Cardiac septum (tissue), 1 donor: ENCODE measurements at regions not wholly inside any gene's neighbourhood (a gene's known extent, or its start where the extent isn't known, plus 50 kb on each side); places are given as distances from the start of the nearest gene placed in this dataset.
"Not testable (repeated sequence)": the region's sequence is repeated elsewhere in the genome, so short reads cannot be mapped to it uniquely, and the experiment has no call there.

Experiments
- DNase-seq: peaks from one replicate; pipeline ENCODE4 v3.0.0-alpha.2; 2020; ENCODE audit warnings: low spot score
- intact Hi-C: fragments of 100-400 bp; cut with DNase I; formaldehyde crosslinking; loops from one replicate; pipeline ENCODE4 v1.14.0; 2022
- donor health status: DM: no; HTN: no; CAD: no.

DNA sequence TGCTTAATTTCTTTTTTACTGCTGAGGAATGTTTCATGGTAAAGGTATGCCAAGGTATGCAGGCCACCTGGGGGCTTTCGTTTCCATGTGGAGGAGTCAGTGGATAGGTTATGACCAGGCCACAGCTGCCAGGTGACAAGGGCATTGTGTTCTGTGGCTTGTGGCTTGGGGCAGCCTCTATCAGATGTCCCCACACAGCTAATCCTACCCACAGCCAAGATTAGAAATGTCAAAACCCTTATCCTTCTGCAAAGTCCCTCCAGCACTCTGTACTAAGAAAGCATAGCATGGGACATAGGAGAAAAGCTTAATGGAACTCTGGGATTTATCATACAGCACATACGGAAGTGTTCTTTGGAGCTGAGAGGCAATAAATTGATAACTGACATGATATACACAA, 171.2 kb upstream of the S1PR3 start:
- intact Hi-C loops: loop anchor here (5.0 kb wide), 1 partner anchor 47 kb away; no protein-coding TSS in a partner anchor

DNA sequence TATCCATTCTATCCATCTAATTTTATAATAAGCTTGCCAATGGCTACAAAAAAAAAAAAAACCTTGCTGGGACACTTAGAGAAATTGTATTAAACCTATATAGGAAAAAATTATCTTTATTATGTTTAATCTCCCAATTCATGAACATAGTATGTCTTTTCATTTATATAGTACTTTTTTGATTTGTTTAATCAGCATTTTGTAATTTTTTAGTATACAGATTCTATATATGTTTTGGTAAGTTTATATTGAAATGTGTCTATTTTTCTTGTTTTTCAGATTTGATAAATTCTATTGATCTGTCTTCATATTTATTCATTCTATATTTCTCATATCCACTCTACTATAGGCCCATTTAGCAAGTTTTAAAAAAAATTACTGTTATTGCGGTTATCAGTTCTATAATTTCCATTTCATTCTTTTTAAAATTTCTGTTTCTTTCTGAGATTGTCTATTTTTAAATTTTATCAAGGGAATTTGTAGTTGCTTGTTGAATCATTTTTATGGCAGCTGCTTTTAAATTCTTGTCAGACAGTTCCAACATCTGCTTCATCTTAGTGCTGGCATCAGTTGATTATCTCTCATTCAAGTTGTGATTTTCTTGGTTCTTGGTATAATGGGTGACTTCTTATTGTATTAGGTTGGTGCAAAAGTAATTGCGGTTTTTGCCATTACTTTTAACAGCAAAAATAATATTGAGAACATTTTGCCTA, 170.1 kb upstream of the S1PR3 start:
- intact Hi-C loops: loop anchor here (5.0 kb wide), 1 partner anchor 46 kb away; no protein-coding TSS in a partner anchor

More for the DNA sequence above, 171.2 kb upstream of the S1PR3 start:
- DNase-seq: no peak

DNA sequence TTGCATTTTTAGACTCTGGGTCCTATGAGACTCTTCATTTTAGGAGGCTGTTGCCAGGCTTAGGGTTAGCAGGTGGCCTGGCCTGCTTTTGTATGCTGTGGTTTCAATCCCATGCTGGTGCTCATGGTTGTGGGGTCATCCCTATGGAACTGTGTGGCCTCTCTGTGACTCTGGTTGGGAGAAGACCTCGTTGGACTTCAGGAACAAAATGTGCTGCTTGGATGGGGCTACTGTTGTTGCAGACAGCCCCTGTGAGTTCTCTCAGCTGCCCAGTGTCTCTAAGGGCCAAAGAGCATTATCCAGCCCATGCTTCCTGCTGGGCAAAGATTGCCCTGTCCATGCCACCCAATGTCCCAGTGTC, 169.5 kb upstream of the S1PR3 start:
- intact Hi-C loops: loop anchor here (5.0 kb wide), 1 partner anchor 46 kb away; no protein-coding TSS in a partner anchor
- no peak for DNase-seq

More for the DNA sequence above, 170.1 kb upstream of the S1PR3 start:
- DNase-seq: no peak

DNA sequence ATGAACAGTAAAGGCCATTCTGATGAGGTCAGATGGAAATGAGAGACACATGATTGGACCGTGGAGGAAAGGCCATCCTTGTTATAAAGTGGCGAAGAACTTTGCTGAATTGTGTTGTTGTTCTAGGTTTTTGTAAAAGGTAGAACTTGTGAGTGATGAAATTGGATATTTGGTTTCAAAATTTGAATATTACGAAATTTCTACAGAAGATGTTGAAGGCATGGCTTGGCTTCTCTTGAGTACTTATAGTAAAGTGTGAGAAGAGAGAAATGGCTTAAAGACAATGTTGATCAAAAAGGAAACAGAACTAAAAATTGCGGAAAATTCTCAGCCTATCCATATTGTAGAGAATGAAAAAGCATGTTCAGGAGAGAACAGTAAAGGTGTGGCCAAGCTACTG, 166.6 kb upstream of the S1PR3 start:
- intact Hi-C loops: loop anchor here (5.0 kb wide), 1 partner anchor 43 kb away; no protein-coding TSS in a partner anchor

DNA sequence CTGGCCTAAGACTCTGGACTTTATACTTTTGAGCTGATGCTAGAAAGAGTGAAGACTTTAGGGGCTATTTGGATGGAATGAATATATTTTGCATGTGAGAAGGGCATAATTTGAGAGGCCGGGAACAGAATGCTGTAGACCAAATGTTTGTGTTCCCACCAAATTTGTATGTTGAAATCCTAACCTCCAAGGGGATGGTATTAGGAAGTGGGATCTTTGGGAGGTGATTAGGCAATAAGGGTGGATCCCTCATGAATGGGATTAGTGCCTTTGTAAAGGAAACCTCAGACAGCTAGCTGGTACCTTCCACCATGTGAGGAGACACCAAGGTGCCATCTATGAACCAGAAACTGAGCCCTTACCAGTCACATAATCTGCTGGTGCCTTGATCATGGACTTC, 165.1 kb upstream of the S1PR3 start:
- intact Hi-C loops: no loop called here

More for the DNA sequence above, 166.6 kb upstream of the S1PR3 start:
- no peak for DNase-seq

DNA sequence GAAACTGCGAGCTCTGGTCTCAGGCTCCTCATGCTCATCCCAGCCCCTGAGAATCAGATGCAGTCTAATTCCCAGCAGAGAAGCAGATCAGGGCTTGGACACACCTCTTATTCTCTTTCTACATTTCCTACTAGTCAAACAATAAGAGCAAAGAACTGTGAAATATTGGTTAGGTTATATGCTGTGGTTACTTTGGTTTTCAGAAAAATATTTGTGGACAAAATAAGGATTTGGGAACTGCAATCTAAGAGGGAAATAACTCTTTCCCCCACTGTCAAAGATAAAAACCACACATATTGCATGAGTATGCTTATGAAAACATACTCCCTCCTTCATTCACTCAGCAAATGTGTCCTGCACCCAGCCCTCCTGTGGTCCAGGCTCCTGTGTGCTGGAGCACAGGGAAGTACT, 164.5 kb upstream of the S1PR3 start:
- intact Hi-C loops: no loop called here

More for the DNA sequence above, 165.1 kb upstream of the S1PR3 start:
- no peak for DNase-seq

DNA sequence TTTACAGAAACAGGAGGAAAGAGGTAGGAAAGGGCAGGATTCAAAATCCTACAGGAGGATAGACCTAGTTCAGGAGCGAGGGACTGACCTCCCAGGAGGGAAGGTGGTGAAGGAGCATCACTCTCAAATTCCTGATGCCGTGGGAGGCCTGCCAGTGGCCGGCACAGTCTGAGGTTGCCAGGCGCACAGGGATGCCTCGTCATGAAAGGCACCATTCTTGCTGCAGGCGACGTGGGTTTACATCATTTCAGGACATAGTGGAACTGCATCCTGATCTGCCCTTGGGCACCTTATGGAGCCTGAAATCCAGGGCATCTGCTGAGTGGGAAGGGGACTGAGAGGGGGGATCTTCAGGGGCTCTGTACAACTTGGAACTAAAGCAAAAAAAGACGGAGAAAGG, 163.2 kb upstream of the S1PR3 start:
- DNase-seq: no peak
- intact Hi-C loops: no loop called here

More for the DNA sequence above, 164.5 kb upstream of the S1PR3 start:
- no peak for DNase-seq

DNA sequence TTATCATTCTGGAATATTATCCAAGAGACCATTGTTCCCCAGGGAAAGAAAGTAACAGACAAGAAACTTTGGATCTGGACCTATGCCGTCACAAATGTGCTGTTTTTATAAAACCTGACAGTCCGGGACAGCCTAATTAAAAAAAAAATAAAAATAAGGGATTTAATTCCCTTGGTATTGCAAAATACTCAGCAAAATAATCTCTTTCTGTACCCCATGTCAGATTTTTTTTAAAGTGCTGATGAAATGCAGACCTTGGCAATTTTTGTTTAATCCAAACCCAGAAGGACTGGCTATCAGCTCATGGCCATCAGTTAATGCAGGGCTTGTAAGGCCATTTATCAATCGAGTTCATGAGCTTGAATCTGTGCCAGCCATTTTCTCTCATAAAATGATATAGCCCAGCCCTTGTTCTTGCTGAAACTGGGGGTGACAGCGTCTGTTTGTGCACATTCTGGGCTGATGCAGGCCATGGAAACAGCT, 162.7 kb upstream of the S1PR3 start:
- intact Hi-C loops: no loop called here
- DNase-seq: no peak

DNA sequence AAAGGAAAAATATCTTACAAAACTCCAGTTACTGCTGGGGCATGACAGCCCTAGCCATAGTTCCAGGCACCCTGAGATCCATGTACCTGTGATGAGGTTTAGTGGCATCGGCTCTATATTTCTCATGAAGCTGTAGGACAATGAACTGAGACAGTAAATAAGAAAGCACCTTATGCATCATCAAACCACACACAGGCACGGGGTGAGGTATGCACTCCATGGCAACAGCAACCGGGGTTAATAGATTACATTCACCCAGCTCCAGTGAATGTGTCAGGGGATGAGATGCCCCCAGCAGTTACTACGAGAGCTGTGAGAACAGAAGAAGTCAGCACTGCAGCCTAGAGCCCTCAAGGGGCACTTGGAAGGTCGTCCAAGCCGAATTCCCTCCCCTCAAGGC, 162.0 kb upstream of the S1PR3 start:
- intact Hi-C loops: no loop called here
- no peak for DNase-seq

DNA sequence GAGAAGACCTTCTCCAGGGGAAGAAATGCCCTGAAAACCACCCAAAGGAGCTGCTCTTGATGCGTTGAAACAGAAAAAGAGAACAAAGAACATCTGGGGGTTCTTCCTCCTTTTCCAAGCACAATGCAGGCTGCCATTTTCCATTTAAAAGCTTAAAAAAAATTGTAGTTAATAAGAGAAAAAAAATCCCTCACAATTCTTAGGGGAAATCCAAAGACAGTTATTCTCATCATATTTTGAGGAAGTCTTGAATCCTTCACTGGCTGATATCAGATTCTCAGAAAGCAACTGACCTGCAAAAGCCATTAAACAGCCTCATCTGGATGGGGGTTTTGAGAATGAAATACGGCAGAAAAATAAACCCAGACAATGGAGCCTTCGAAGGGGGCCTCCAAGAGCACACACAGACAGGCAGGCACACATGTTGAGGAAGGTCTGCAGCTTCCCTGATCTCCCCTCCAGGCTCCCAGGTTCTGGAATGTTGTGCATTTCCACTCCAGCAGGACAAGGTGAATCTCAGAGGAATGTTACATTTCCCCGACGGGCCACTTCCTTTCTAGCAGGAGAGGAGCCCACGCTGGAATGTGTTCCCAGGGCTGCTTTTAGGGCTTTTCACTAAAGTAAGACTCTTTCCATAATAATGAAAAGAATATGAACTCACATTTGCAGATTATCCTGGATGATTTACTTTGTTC, 159.4 kb upstream of the S1PR3 start:
- intact Hi-C loops: no loop called here
- no peak for DNase-seq

DNA sequence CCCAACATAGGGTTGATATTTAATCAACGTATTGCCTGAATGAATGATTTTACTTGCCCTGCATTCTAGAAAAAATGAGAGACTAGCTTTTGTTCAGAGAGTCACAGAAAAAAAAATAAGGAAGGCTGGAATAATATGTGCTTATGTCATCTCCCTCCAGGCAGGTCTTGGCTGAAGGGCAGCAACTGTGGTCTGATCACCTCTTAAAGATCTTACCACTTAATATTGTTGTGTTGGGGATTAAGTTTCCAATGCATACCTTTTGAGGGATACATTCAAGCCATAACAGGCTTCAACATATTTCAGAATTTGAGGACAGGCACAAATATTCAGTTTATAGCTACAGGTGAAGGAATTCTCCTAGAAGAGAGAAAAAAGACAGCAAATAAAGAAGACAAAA, 157.3 kb upstream of the S1PR3 start:
- intact Hi-C loops: no loop called here
- DNase-seq: no peak

DNA sequence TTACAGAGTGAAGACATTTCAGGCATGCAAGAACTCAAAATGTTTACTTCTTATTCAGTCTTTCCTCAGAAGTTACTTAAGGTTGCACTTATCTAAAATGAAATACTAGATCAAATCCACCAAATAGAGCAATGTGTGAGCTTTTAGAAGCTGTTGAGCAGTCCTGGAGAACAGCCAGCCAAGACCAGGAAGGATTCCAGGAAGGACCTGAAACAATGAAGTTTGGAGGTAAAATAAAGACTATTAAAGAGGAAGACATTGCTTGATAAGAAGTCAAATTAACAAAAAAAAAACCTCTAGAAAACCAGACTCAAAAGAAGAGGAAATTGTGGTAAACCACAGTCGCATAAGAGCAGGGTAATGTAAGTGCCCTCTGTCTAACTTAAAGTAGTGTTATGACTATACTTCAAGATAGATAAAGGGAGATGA, 156.2 kb upstream of the S1PR3 start:
- intact Hi-C loops: no loop called here
- DNase-seq: no peak

DNA sequence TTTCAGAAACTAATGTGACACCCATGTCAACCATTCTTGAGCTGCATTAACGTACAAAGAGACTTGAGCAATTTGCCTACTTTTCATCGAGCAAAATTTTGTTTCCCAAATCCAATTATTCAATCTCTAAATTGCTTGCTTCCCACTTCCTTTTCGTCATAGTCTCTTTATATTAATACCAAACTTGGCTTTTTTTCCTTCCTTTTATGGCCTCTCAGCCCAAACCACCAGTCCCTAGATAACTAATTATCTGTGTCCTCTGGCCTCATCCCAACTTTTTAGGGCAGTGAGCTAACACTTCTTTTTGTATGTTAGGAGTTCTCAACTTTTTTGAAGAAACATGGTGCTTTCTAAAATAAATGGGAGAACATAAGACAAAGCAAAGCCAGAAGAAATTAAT, 155.5 kb upstream of the S1PR3 start:
- no peak for DNase-seq
- intact Hi-C loops: no loop called here

DNA sequence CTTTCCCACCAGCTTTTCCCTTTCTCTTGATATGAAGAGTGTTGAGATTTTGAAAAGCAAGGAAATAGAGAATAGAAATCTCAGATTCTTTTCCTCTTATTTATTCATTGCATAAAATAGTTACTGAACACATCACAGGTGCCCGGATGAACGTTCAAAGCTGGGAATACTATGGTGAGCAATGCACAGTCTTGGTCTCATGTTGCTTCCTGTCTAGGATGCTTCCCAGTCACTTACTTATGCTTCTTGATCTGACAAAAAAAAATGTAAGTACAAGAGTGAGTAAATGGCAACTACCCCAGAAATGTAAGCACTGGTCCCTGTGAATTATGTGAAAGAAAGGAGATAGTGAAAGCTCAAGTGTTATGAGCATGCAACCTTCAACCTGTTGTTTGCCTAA, 153.5 kb upstream of the S1PR3 start:
- intact Hi-C loops: no loop called here
- DNase-seq: no peak

DNA sequence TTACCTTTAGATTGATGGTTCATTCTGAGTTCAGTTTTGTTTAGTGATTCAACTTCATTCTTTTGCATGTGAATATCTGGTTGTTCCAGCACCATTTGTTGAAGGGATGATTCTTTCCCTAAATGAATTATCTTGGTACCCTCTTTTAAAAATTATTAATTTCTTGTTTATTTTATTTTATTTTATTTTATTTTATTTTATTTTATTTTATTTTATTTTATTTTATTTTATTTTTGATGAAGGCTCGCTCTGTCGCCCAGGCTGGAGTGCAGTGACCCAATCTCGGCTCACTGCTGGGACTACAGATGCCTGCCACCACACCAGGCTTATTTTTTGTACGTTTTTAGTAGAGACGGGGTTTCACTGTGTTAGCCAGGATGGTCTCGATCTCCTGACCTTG, 141.4 kb upstream of the S1PR3 start:
- intact Hi-C loops, DNase-seq: not testable (repeated sequence)

DNA sequence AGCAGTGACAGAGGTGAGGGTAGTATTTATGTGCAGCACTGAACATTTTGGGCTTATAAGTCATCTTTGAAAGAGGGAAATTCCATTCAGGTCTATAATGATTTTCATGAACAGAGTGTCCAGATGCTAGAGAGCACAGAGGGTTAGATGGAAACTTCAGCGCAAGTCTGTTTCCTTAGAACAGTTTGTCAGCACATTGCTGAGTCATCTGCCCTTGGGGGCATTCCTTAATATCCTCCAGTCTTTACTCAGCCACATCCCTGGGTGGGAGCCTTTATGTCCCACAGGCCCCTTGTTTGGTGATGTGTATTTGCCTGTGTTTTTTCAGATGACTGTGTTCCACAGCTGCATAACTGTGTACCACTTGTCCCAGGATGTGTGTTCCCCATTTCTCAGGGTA, 138.5 kb upstream of the S1PR3 start:
- intact Hi-C loops: no loop called here
- DNase-seq: no peak

DNA sequence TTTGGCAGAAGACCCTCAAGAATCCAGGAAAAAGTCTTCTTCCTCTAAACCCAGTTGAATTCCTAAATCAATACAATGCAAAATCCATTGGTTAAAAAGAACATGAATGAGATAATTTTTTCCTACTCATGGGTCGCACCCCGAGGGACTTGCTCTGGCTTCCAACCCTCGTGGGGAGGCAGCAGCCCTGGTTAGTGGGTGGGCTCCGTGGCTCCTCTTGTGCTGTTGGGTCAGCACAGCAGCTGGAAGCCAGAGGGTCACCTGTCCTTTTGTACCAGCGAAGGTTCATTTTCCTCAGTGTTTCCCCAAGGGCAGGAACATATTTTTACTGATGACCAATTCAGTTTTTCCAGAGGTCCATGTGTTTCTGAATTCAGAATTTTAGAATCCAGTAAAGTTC, 120.6 kb upstream of the S1PR3 start:
- intact Hi-C loops: loop anchor here (5.0 to 10.0 kb wide), 4 partner anchors 54 to 146 kb away; no protein-coding TSS in a partner anchor
- no peak for DNase-seq

DNA sequence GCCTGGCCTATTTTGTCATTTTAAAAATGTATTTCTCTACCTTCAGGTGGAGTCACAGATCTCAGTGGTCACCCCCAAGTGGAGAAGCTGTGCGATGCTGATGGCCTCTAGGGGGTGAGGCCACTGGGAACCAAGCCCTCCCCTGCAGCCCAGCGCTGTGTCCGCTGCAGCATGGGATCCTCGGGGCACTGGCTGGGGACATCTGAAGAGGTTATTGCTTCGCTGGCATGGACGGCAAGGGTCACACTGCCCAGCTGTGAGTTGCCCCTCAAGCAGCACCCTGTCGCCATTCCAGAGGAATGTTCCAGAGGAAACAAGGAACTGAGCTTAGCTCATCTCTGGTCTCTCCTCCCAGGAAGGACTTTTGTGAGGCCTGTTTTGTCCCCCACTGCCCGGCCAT, 119.6 kb upstream of the S1PR3 start:
- intact Hi-C loops: loop anchor here (5.0 to 10.0 kb wide), 4 partner anchors 53 to 147 kb away; no protein-coding TSS in a partner anchor
- no peak for DNase-seq

DNA sequence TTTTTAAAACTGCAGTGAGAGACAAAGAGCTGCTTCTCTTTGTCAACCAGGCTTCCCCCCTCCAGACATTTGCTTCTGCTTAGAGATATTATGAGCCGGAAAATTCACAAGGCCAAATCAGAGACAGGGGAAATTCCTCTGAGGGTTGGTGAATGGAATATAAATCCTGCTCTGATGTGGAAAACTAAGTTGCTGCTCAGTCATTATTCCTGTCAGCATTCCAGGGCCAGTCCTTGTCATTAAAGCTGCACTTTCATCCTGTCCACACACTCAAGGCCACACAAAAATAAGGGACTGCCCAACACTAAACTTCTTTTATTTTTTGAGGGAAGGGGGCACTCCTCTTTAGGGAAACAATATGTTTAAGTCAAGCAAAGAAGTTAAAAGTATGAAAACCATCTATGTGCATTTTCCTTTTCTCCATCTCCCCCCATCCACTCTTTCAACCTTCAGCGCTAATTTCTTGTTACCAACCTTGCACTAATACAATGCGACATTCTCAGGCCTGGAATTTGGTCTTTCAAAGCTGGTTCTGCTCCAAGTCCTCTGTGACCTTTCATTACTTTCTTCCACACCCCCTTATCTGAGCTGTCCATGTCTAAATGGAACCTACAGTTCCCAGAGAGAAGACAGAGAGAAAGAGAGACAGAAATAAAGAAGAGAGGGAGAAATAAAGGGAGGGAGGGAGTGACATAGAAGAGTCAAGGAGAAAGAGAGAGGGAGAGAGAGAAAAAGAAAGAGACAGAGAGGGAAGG, 118.9 kb upstream of the S1PR3 start:
- DNase-seq: no peak
- intact Hi-C loops: loop anchor here (5.0 to 10.0 kb wide), 4 partner anchors 52 to 148 kb away; no protein-coding TSS in a partner anchor

DNA sequence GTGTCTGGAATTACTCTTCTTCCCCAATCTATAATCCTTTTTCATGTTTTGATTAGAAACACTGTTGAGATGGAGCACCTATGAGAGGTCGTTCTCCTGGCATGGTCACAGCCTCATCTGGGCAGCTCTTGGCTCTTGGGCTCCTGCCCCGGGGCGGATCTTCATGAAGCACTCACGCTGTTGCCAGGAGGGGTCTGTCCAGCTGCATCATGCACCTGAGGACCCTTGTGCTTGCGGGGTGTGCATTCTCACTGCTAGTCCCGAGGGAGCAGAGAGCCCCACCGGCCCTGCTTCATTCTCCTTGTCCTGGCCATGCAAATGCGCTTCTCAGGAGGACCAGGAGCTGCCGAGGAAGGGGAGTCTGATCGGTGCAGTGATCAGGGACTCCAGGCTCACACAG, 117.6 kb upstream of the S1PR3 start:
- no peak for DNase-seq
- intact Hi-C loops: loop anchor here (5.0 to 10.0 kb wide), 4 partner anchors 51 to 149 kb away; no protein-coding TSS in a partner anchor
